HepG2 (cell line): ENCODE measurements at regions not wholly inside any gene's neighbourhood (a gene's known extent, or its start where the extent isn't known, plus 50 kb on each side); places are given as distances from the start of the nearest gene placed in this dataset.

Experiments
- ATAC-seq: fragments of 200-7000 bp; cut with Tn5 transposase; 3 replicates; pipeline ENCODE4 v1.9.1; 2020; ENCODE audit warnings: mild to moderate bottlenecking, moderate library complexity
- BruUV-seq: library from RNA; stranded (reverse); fragments of 400-500 nt; replicated peaks from 2 replicates; lab custom pipeline; 2021; lab: Mats Ljungman, UMichigan
- CTCF ChIA-PET: fragments of 300-600 bp; formaldehyde crosslinking; extraction: SDS; loops from one replicate; lab custom pipeline; 2021; ENCODE audit warnings: low total read pairs, inconsistent platforms, low intra/inter-chr PET ratio; lab: Yijun Ruan, JAX
- POLR2A ChIA-PET: fragments of 350-600 bp; sonication (Branson Sonifier 250); formaldehyde crosslinking; loops from one replicate; lab custom pipeline; 2020; ENCODE audit warnings: antibody characterized with exemption, inconsistent platforms; lab: Yijun Ruan, JAX
- DNase-seq: peaks from one replicate; pipeline ENCODE4 v3.0.0-alpha.2; 2015; ENCODE audit warnings: low spot score
- FAIRE-seq: peaks from 3 replicates; lab custom pipeline; 2011; peaks lifted over from hg19 to GRCh38; lab: Jason Lieb, UNC
- H2AFZ ChIP-seq: one replicate; pipeline ENCODE4 v1.6.1; 2011; ENCODE audit warnings: low read length, inconsistent platforms
- H3K27ac ChIP-seq: fragments of 300-600 bp; 3 replicates; pipeline ENCODE4 v1.8.0; 2011; ENCODE audit warnings: mixed run types, mild to moderate bottlenecking, mixed read lengths, low read length, inconsistent platforms; ENCODE audit not compliant: insufficient read depth; ENCODE audit errors: extremely low read length
- H3K27me3 ChIP-seq, 2 experiments: fragments of 200-600 bp in 1 of 2; 2 replicates in 1 of 2; 3 replicates in 1 of 2; pipeline versions ENCODE4 v1.6.0 to v1.8.0; 2011; ENCODE audit warnings: low read length in 2 of 2, mild to moderate bottlenecking in 2 of 2, moderate library complexity in 2 of 2, inconsistent platforms in 1 of 2; ENCODE audit not compliant: insufficient read depth in 2 of 2, control insufficient read depth in 1 of 2
- H3K36me3 ChIP-seq, 2 experiments: fragments of 200-600 bp in 1 of 2; replicated peaks in 1 of 2; 2 replicates in 1 of 2; 3 replicates in 1 of 2; pipeline versions ENCODE4 v1.5.1 to v1.8.0; 2011; ENCODE audit warnings: low read length in 2 of 2, inconsistent platforms in 1 of 2; ENCODE audit not compliant: insufficient read depth in 2 of 2, control insufficient read depth in 1 of 2
- H3K4me1 ChIP-seq: 2 replicates; pipeline ENCODE4 v1.5.1; 2012; ENCODE audit warnings: low read length, inconsistent platforms; ENCODE audit not compliant: insufficient read depth
- H3K4me2 ChIP-seq: 2 replicates; pipeline ENCODE4 v1.6.0; 2011; ENCODE audit warnings: low read depth, low read length, inconsistent platforms
- H3K4me3 ChIP-seq, 3 experiments: fragments of 200-600 bp in 1 of 3; sonication (generic), shearing (Covaris generic) in 1 of 3; replicated peaks in 1 of 3; 2 replicates each; pipeline ENCODE4 v1.5.1; 2011 to 2016; ENCODE audit warnings: low read length in 3 of 3, inconsistent platforms in 2 of 3, low read depth in 2 of 3, mild to moderate bottlenecking in 2 of 3, control low read depth in 1 of 3, mixed read lengths in 1 of 3; ENCODE audit not compliant: insufficient read depth in 1 of 3
- H3K79me2 ChIP-seq: one replicate; pipeline ENCODE4 v1.6.1; 2011; ENCODE audit warnings: low read length, inconsistent platforms; ENCODE audit not compliant: insufficient read depth
- H3K9ac ChIP-seq: 2 replicates; pipeline ENCODE4 v1.6.0; 2011; ENCODE audit warnings: mild to moderate bottlenecking, low read depth, low read length, inconsistent platforms; ENCODE audit not compliant: insufficient read depth
- H3K9me3 ChIP-seq: 2 replicates; pipeline ENCODE4 v1.5.1; 2012; ENCODE audit warnings: mild to moderate bottlenecking, low read length
- H4K20me1 ChIP-seq: 2 replicates; pipeline ENCODE4 v1.6.0; 2011; ENCODE audit warnings: inconsistent platforms, mild to moderate bottlenecking, low read length, moderate library complexity; ENCODE audit not compliant: insufficient read depth
- NR1H2 ChIP-seq: sonication (generic); formaldehyde crosslinking; IDR thresholded peaks from 2 replicates; pipeline ENCODE4 v1.8.1; 2022; ENCODE audit warnings: low read depth, missing genetic modification reagents, borderline replicate concordance
- POGZ ChIP-seq: sonication (generic); formaldehyde crosslinking; IDR thresholded peaks from 2 replicates; pipeline ENCODE4 v1.4.0; 2020; ENCODE audit warnings: mild to moderate bottlenecking, missing genetic modification reagents
- POLR2G ChIP-seq: fragments of 200-400 bp; formaldehyde crosslinking; IDR thresholded peaks from 2 replicates; pipeline ENCODE4 v1.6.1; 2018; ENCODE audit warnings: mild to moderate bottlenecking, low read depth, low read length, moderate library complexity
- PRMT3 ChIP-seq: sonication (generic); formaldehyde crosslinking; IDR thresholded peaks from 2 replicates; pipeline ENCODE4 v1.8.1; 2022; ENCODE audit warnings: low read depth, mild to moderate bottlenecking, moderate library complexity, missing genetic modification reagents, borderline replicate concordance
- WGBS: methylation state at CpG from one replicate; pipeline ENCODE4 v1.1.6; 2017; ENCODE audit warnings: low lambda C conversion rate; 5-methylcytosine and 5-hydroxymethylcytosine counted together
- in situ Hi-C: cut with HindIII; loops from 2 replicates; pipeline ENCODE4 v1.10.0; 2017; ENCODE audit warnings: low pct_unique_long_range_greater_than_20kb; ENCODE audit not compliant: extremely low pct_ligation_motif_present
- intact Hi-C: fragments of 100-400 bp; cut with micrococcal nuclease; formaldehyde crosslinking; loops from one replicate; pipeline ENCODE4 v1.10.0; 2022; ENCODE audit not compliant: unreplicated experiment
- TF ChIP-seq, protein P1 (sequence below): sonication (generic); formaldehyde crosslinking; IDR thresholded peaks from 2 replicates; pipeline ENCODE4 v1.5.1; 2020; ENCODE audit warnings: mild to moderate bottlenecking, missing genetic modification reagents
- TF ChIP-seq, protein P2 (sequence below): IDR thresholded peaks from 2 replicates; pipeline ENCODE4 v1.4.0; 2020; ENCODE audit warnings: mild to moderate bottlenecking, missing genetic modification reagents
- TF ChIP-seq, protein P3 (sequence below): sonication (generic); formaldehyde crosslinking; IDR thresholded peaks from 2 replicates; pipeline ENCODE4 v1.8.0; 2022; ENCODE audit warnings: mild to moderate bottlenecking, missing genetic modification reagents, moderate library complexity
- TF ChIP-seq, protein P4 (sequence below): sonication (generic); formaldehyde crosslinking; IDR thresholded peaks from 2 replicates; pipeline ENCODE4 v1.8.1; 2023; ENCODE audit warnings: mild to moderate bottlenecking, missing genetic modification reagents

DNA sequence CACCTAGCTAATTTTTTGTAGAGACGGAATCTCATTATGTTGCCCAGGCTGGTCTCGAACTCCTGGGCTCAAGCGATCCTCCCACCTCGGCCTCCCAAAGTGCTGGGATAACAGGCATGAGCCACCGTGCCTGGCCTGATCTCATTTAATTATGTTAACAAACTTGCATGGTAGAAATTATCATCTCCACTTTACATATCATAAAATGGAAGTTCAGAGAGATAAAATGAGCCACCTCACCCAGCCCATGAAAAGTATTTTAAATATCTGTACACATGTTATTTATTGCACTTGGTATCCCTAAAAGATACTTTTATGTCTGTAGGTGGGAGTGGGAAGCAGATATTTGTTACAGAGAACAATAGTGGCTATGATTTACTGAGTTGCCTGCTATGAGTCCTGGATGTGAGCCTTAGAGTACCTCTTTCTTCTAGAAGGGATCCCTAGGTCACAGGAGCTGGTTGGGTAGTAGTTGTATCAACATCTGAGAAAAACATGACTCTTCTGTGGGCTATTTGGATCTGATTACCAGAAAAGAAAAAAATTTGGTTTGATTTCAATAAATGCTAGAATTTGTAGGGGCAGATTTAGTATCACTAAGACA, 52.4 kb upstream of the EIF2S2 start (continued):
- TF ChIP-seq POLR2G = no peak
- TF ChIP-seq NR1H2 = no peak
- TF ChIP-seq, protein P1, sequence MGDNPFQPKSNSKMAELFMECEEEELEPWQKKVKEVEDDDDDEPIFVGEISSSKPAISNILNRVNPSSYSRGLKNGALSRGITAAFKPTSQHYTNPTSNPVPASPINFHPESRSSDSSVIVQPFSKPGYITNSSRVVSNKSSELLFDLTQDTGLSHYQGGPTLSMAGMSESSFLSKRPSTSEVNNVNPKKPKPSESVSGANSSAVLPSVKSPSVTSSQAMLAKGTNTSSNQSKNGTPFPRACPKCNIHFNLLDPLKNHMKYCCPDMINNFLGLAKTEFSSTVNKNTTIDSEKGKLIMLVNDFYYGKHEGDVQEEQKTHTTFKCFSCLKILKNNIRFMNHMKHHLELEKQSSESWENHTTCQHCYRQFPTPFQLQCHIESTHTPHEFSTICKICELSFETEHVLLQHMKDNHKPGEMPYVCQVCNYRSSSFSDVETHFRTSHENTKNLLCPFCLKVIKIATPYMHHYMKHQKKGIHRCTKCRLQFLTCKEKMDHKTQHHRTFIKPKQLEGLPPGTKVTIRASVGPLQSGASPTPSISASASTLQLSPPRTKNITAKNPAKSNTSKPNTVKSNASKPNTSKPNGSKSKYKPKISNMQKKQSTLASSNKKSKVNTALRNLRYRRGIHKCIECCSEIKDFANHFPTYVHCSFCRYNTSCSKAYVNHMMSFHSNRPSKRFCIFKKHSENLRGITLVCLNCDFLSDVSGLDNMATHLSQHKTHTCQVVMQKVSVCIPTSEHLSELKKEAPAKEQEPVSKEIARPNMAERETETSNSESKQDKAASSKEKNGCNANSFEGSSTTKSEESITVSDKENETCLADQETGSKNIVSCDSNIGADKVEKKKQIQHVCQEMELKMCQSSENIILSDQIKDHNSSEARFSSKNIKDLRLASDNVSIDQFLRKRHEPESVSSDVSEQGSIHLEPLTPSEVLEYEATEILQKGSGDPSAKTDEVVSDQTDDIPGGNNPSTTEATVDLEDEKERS (CRISPR knock-in tag) = no peak

DNA sequence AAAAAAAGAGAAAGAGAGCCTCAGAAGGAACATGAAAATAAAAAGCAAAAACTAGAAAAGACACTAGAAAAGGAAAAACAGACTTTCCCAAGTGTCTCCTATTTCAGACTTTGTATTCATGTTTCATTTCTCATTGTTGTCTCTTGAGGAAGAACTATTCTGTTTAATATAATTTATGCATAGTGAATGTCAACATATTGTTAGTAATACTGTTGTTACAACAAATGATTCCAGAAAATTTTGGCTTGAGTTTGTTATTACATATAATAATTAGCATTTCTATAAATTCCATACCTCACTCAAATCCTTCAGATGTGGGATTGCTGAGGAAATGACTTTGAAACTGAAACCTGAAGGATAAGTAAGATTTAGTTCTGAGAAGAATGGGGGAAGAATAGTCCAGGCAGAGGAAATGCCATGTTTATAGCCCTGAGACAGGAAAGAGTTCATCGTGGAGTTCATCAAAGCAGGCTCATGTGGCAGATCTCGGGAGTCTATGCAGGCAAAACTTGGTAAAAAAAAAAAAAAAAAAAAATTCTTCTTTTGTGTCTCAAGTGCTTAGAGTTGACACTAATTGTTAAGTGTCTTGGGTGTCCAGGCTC, 53.1 kb upstream of the EIF2S2 start:
- no peak for FAIRE-seq
- no peaks in the 10 kb centered on the region for H3K9me3 ChIP-seq
- 0 out of 5 replicates have a peak, but pooled peaks cover 0 to 3% of the 10 kb centered on the region in 2 experiments for H3K27me3 ChIP-seq
- intact Hi-C loops = no loop called here
- no peak overlapping the region for H3K4me3 ChIP-seq
- TF ChIP-seq, protein P2, sequence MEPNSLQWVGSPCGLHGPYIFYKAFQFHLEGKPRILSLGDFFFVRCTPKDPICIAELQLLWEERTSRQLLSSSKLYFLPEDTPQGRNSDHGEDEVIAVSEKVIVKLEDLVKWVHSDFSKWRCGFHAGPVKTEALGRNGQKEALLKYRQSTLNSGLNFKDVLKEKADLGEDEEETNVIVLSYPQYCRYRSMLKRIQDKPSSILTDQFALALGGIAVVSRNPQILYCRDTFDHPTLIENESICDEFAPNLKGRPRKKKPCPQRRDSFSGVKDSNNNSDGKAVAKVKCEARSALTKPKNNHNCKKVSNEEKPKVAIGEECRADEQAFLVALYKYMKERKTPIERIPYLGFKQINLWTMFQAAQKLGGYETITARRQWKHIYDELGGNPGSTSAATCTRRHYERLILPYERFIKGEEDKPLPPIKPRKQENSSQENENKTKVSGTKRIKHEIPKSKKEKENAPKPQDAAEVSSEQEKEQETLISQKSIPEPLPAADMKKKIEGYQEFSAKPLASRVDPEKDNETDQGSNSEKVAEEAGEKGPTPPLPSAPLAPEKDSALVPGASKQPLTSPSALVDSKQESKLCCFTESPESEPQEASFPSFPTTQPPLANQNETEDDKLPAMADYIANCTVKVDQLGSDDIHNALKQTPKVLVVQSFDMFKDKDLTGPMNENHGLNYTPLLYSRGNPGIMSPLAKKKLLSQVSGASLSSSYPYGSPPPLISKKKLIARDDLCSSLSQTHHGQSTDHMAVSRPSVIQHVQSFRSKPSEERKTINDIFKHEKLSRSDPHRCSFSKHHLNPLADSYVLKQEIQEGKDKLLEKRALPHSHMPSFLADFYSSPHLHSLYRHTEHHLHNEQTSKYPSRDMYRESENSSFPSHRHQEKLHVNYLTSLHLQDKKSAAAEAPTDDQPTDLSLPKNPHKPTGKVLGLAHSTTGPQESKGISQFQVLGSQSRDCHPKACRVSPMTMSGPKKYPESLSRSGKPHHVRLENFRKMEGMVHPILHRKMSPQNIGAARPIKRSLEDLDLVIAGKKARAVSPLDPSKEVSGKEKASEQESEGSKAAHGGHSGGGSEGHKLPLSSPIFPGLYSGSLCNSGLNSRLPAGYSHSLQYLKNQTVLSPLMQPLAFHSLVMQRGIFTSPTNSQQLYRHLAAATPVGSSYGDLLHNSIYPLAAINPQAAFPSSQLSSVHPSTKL = no peak
- TF ChIP-seq, protein P3, sequence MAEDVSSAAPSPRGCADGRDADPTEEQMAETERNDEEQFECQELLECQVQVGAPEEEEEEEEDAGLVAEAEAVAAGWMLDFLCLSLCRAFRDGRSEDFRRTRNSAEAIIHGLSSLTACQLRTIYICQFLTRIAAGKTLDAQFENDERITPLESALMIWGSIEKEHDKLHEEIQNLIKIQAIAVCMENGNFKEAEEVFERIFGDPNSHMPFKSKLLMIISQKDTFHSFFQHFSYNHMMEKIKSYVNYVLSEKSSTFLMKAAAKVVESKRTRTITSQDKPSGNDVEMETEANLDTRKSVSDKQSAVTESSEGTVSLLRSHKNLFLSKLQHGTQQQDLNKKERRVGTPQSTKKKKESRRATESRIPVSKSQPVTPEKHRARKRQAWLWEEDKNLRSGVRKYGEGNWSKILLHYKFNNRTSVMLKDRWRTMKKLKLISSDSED (CRISPR knock-in tag) = no peak
- no peak for TF ChIP-seq PRMT3
- TF ChIP-seq POGZ (CRISPR knock-in tag) = no peak
- TF ChIP-seq, protein P4, sequence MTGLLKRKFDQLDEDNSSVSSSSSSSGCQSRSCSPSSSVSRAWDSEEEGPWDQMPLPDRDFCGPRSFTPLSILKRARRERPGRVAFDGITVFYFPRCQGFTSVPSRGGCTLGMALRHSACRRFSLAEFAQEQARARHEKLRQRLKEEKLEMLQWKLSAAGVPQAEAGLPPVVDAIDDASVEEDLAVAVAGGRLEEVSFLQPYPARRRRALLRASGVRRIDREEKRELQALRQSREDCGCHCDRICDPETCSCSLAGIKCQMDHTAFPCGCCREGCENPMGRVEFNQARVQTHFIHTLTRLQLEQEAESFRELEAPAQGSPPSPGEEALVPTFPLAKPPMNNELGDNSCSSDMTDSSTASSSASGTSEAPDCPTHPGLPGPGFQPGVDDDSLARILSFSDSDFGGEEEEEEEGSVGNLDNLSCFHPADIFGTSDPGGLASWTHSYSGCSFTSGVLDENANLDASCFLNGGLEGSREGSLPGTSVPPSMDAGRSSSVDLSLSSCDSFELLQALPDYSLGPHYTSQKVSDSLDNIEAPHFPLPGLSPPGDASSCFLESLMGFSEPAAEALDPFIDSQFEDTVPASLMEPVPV (CRISPR knock-in tag) = no peak
- no peak overlapping the region for H2AFZ ChIP-seq
- POLR2A ChIA-PET = no interaction called here
- H3K27ac ChIP-seq = no peak overlapping the region
- H3K4me1 ChIP-seq = peaks cover 3% of the 10 kb centered on the region
- CTCF ChIA-PET = no interaction called here
- 10% methylated on average over 2 of the region's 2 CpGs for WGBS
- H4K20me1 ChIP-seq = no peaks in the 10 kb centered on the region
- H3K79me2 ChIP-seq = no peaks in the 10 kb centered on the region
- BruUV-seq = no TSS peak
- no peak overlapping the region for H3K4me2 ChIP-seq
- ATAC-seq = no peak
- no peak for DNase-seq
- no peak overlapping the region for H3K9ac ChIP-seq
- in situ Hi-C loops = no loop called here
- H3K36me3 ChIP-seq = no peaks in the 10 kb centered on the region
